HepG2 (cell line): ENCODE measurements at regions not wholly inside any gene's neighbourhood (a gene's known extent, or its start where the extent isn't known, plus 50 kb on each side); places are given as distances from the start of the nearest gene placed in this dataset.

Experiments
- ATAC-seq: fragments of 200-7000 bp; cut with Tn5 transposase; 3 replicates; pipeline ENCODE4 v1.9.1; 2020; ENCODE audit warnings: mild to moderate bottlenecking, moderate library complexity
- BruUV-seq: library from RNA; stranded (reverse); fragments of 400-500 nt; replicated peaks from 2 replicates; lab custom pipeline; 2021; lab: Mats Ljungman, UMichigan
- CTCF ChIA-PET: fragments of 300-600 bp; formaldehyde crosslinking; extraction: SDS; loops from one replicate; lab custom pipeline; 2021; ENCODE audit warnings: low total read pairs, inconsistent platforms, low intra/inter-chr PET ratio; lab: Yijun Ruan, JAX
- POLR2A ChIA-PET: fragments of 350-600 bp; sonication (Branson Sonifier 250); formaldehyde crosslinking; loops from one replicate; lab custom pipeline; 2020; ENCODE audit warnings: antibody characterized with exemption, inconsistent platforms; lab: Yijun Ruan, JAX
- DNase-seq: peaks from one replicate; pipeline ENCODE4 v3.0.0-alpha.2; 2015; ENCODE audit warnings: low spot score
- FAIRE-seq: peaks from 3 replicates; lab custom pipeline; 2011; peaks lifted over from hg19 to GRCh38; lab: Jason Lieb, UNC
- H2AFZ ChIP-seq: one replicate; pipeline ENCODE4 v1.6.1; 2011; ENCODE audit warnings: low read length, inconsistent platforms
- H3K27ac ChIP-seq: fragments of 300-600 bp; 3 replicates; pipeline ENCODE4 v1.8.0; 2011; ENCODE audit warnings: mixed run types, mild to moderate bottlenecking, mixed read lengths, low read length, inconsistent platforms; ENCODE audit not compliant: insufficient read depth; ENCODE audit errors: extremely low read length
- H3K27me3 ChIP-seq, 2 experiments: fragments of 200-600 bp in 1 of 2; 2 replicates in 1 of 2; 3 replicates in 1 of 2; pipeline versions ENCODE4 v1.6.0 to v1.8.0; 2011; ENCODE audit warnings: low read length in 2 of 2, mild to moderate bottlenecking in 2 of 2, moderate library complexity in 2 of 2, inconsistent platforms in 1 of 2; ENCODE audit not compliant: insufficient read depth in 2 of 2, control insufficient read depth in 1 of 2
- H3K36me3 ChIP-seq, 2 experiments: fragments of 200-600 bp in 1 of 2; replicated peaks in 1 of 2; 2 replicates in 1 of 2; 3 replicates in 1 of 2; pipeline versions ENCODE4 v1.5.1 to v1.8.0; 2011; ENCODE audit warnings: low read length in 2 of 2, inconsistent platforms in 1 of 2; ENCODE audit not compliant: insufficient read depth in 2 of 2, control insufficient read depth in 1 of 2
- H3K4me1 ChIP-seq: 2 replicates; pipeline ENCODE4 v1.5.1; 2012; ENCODE audit warnings: low read length, inconsistent platforms; ENCODE audit not compliant: insufficient read depth
- H3K4me2 ChIP-seq: 2 replicates; pipeline ENCODE4 v1.6.0; 2011; ENCODE audit warnings: low read depth, low read length, inconsistent platforms
- H3K4me3 ChIP-seq, 3 experiments: fragments of 200-600 bp in 1 of 3; sonication (generic), shearing (Covaris generic) in 1 of 3; replicated peaks in 1 of 3; 2 replicates each; pipeline ENCODE4 v1.5.1; 2011 to 2016; ENCODE audit warnings: low read length in 3 of 3, inconsistent platforms in 2 of 3, low read depth in 2 of 3, mild to moderate bottlenecking in 2 of 3, control low read depth in 1 of 3, mixed read lengths in 1 of 3; ENCODE audit not compliant: insufficient read depth in 1 of 3
- H3K79me2 ChIP-seq: one replicate; pipeline ENCODE4 v1.6.1; 2011; ENCODE audit warnings: low read length, inconsistent platforms; ENCODE audit not compliant: insufficient read depth
- H3K9ac ChIP-seq: 2 replicates; pipeline ENCODE4 v1.6.0; 2011; ENCODE audit warnings: mild to moderate bottlenecking, low read depth, low read length, inconsistent platforms; ENCODE audit not compliant: insufficient read depth
- H3K9me3 ChIP-seq: 2 replicates; pipeline ENCODE4 v1.5.1; 2012; ENCODE audit warnings: mild to moderate bottlenecking, low read length
- H4K20me1 ChIP-seq: 2 replicates; pipeline ENCODE4 v1.6.0; 2011; ENCODE audit warnings: inconsistent platforms, mild to moderate bottlenecking, low read length, moderate library complexity; ENCODE audit not compliant: insufficient read depth
- ATM ChIP-seq: fragments of 450-650 bp; IDR thresholded peaks from 2 replicates; pipeline ENCODE4 v1.7.1; 2017; ENCODE audit warnings: mild to moderate bottlenecking, borderline replicate concordance
- DRAP1 ChIP-seq: IDR thresholded peaks from 2 replicates; pipeline ENCODE4 v1.6.1; 2016; ENCODE audit warnings: missing genetic modification reagents, missing compliant biosample characterization
- FOXA1 ChIP-seq, 2 experiments: fragments of 450-650 bp in 1 of 2; sonication (generic) in 1 of 2; formaldehyde crosslinking in 1 of 2; IDR thresholded peaks; 2 replicates each; pipeline versions ENCODE4 v1.4.0 to v1.6.1; 2016 to 2020; ENCODE audit warnings: missing genetic modification reagents in 1 of 2
- FOXK2 ChIP-seq: fragments of 450-650 bp; IDR thresholded peaks from 2 replicates; pipeline ENCODE4 v1.6.1; 2016
- HINFP ChIP-seq: sonication (generic); formaldehyde crosslinking; IDR thresholded peaks from 2 replicates; pipeline ENCODE4 v1.4.0; 2020; ENCODE audit warnings: low read depth, mild to moderate bottlenecking, missing genetic modification reagents
- NFIB ChIP-seq: sonication (generic); formaldehyde crosslinking; IDR thresholded peaks from 2 replicates; pipeline ENCODE4 v1.9.0; 2021; ENCODE audit warnings: missing genetic modification reagents, mild to moderate bottlenecking, borderline replicate concordance
- PHF8 ChIP-seq: sonication (generic); formaldehyde crosslinking; IDR thresholded peaks from 2 replicates; pipeline ENCODE4 v1.5.0; 2020; ENCODE audit warnings: missing genetic modification reagents
- ZNF329 ChIP-seq: sonication (generic); formaldehyde crosslinking; IDR thresholded peaks from 2 replicates; pipeline ENCODE4 v1.9.0; 2021; ENCODE audit warnings: low read depth, mild to moderate bottlenecking, missing genetic modification reagents
- ZNF331 ChIP-seq: sonication (generic); formaldehyde crosslinking; IDR thresholded peaks from 2 replicates; pipeline ENCODE4 v1.4.0; 2020; ENCODE audit warnings: missing genetic modification reagents
- ZNF446 ChIP-seq: sonication (generic); formaldehyde crosslinking; IDR thresholded peaks from 2 replicates; pipeline ENCODE4 v1.5.0; 2020; ENCODE audit warnings: mild to moderate bottlenecking, missing genetic modification reagents
- ZNF549 ChIP-seq: sonication (generic); formaldehyde crosslinking; IDR thresholded peaks from 2 replicates; pipeline ENCODE4 v1.5.0; 2020; ENCODE audit warnings: missing genetic modification reagents
- ZNF589 ChIP-seq: sonication (generic); formaldehyde crosslinking; conservative IDR thresholded peaks from 2 replicates; pipeline ENCODE4 v1.8.0; 2022; ENCODE audit warnings: mild to moderate bottlenecking, moderate library complexity, missing genetic modification reagents
- WGBS: methylation state at CpG from one replicate; pipeline ENCODE4 v1.1.6; 2017; ENCODE audit warnings: low lambda C conversion rate; 5-methylcytosine and 5-hydroxymethylcytosine counted together
- in situ Hi-C: cut with HindIII; loops from 2 replicates; pipeline ENCODE4 v1.10.0; 2017; ENCODE audit warnings: low pct_unique_long_range_greater_than_20kb; ENCODE audit not compliant: extremely low pct_ligation_motif_present
- intact Hi-C: fragments of 100-400 bp; cut with micrococcal nuclease; formaldehyde crosslinking; loops from one replicate; pipeline ENCODE4 v1.10.0; 2022; ENCODE audit not compliant: unreplicated experiment
- TF ChIP-seq, protein P1 (sequence below): sonication (generic); formaldehyde crosslinking; IDR thresholded peaks from 2 replicates; pipeline ENCODE4 v1.8.1; 2023; ENCODE audit warnings: mild to moderate bottlenecking, moderate library complexity, missing genetic modification reagents

DNA sequence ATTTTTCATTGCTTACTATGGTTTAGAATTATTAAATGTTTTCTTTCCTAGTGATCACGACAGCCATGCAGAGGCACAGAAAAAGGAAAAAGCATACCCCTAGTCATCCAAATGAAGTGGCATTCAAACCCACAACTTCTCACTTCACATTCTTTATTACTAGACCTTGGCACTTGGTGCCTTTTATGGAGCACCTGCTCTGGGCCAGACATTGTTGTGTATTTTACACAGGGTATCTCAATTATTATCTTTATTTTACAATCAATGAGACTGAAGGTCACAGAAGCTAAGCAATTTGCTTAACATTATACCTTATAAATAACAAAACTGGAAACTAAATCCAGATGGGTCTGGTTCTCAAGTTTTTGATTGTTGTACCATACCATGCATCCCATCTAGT, 235.3 kb downstream of the LRATD1 start:
- Histone ChIP-seq H4K20me1 (no peaks in the 10 kb centered on the region), H3K36me3 (no peaks in the 10 kb centered on the region), H3K9me3 (peaks cover 38% of the 10 kb centered on the region), H3K27ac (no peak overlapping the region), H3K4me2 (no peak overlapping the region), H3K27me3 (no peaks in the 10 kb centered on the region), H3K79me2 (no peaks in the 10 kb centered on the region), H3K4me3 (no peak overlapping the region), H3K4me1 (no peaks in the 10 kb centered on the region), H3K9ac (no peak overlapping the region)
- DNase-seq (no peak), ATAC-seq (no peak), FAIRE-seq (no peak)
- CTCF ChIA-PET, result no interaction called here
- 5% methylated on average over 1 of the region's 1 CpG for WGBS
- no TSS peak for BruUV-seq
- POLR2A ChIA-PET, result no interaction called here
- intact Hi-C loops (no loop called here), in situ Hi-C loops (no loop called here)
- TF ChIP-seq FOXK2, result no peak
- no peak for TF ChIP-seq ATM
- no peak for TF ChIP-seq ZNF329
- TF ChIP-seq HINFP (CRISPR knock-in tag), result no peak
- no peak for TF ChIP-seq DRAP1 (CRISPR knock-in tag)
- TF ChIP-seq NFIB (CRISPR knock-in tag), result no peak
- no peak for TF ChIP-seq ZNF589
- no peak for TF ChIP-seq FOXA1 (IDR thresholded peaks at IDR 0.05)
- TF ChIP-seq FOXA1 (CRISPR knock-in tag; IDR thresholded peaks at IDR 0.05), result no peak
- TF ChIP-seq PHF8 (CRISPR knock-in tag), result no peak
- no peak for TF ChIP-seq ZNF446 (CRISPR knock-in tag)
- TF ChIP-seq ZNF549 (CRISPR knock-in tag), result no peak
- TF ChIP-seq ZNF331 (CRISPR knock-in tag), result no peak
- TF ChIP-seq, protein P1, sequence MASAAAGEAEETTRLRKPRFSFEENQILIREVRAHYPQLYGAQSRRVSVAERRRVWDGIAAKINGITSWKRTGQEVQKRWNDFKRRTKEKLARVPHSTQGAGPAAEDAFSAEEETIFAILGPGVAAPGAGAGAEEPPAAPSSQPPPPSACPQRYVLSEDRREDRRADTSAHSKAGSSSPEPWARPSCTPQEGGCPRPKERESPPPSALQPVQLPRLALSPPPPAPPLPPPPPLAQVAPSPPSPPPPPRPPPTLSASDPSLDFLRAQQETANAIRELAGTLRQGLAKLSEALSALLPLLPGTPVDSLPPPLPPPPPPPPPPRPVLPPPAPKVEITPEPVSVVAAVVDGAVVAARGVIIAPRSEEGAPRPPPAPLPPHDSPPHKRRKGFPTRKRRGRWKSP, result no peak
- TF ChIP-seq, all 625 proteins: peak for 0
- no peak overlapping the region for H2AFZ ChIP-seq
